MM.1S (cell line): ENCODE measurements at regions not wholly inside any gene's neighbourhood (a gene's known extent, or its start where the extent isn't known, plus 50 kb on each side); places are given as distances from the start of the nearest gene placed in this dataset.
A peak's percentile ranks its signal among the peaks of the same experiment; 100 is the strongest.

ENCODE experiments used
- DNase-seq: peaks from one replicate; pipeline ENCODE4 v3.0.0-alpha.2; 2015
- H2AFZ ChIP-seq: fragments of 300-600 bp; sonication (generic); 2 replicates; pipeline ENCODE4 v1.6.0; 2016; ENCODE audit warnings: antibody characterized with exemption, low read length
- H3F3A ChIP-seq: fragments of 300-600 bp; sonication (generic); 2 replicates; pipeline ENCODE4 v1.6.1; 2016; ENCODE audit warnings: mild to moderate bottlenecking, antibody characterized with exemption, low read length, moderate library complexity, mixed read lengths; ENCODE audit not compliant: insufficient read depth
- H3K27ac ChIP-seq: fragments of 300-600 bp; sonication (generic); 2 replicates; pipeline ENCODE4 v1.5.1; 2016; ENCODE audit warnings: mild to moderate bottlenecking, low read length
- H3K27me3 ChIP-seq: fragments of 300-600 bp; sonication (generic); replicated peaks from 2 replicates; pipeline ENCODE4 v1.6.0; 2016; ENCODE audit warnings: low read length; ENCODE audit not compliant: insufficient read depth
- H3K36me3 ChIP-seq: fragments of 300-600 bp; sonication (generic); replicated peaks from 2 replicates; pipeline ENCODE4 v1.6.1; 2016; ENCODE audit warnings: mild to moderate bottlenecking, low read length, mixed read lengths; ENCODE audit not compliant: insufficient read depth
- H3K4me1 ChIP-seq: fragments of 300-600 bp; sonication (generic); 2 replicates; pipeline ENCODE4 v1.6.1; 2016; ENCODE audit warnings: low read length, mixed read lengths
- H3K4me2 ChIP-seq: fragments of 300-600 bp; sonication (generic); 2 replicates; pipeline ENCODE4 v1.6.0; 2016; ENCODE audit warnings: low read depth, low read length
- H3K4me3 ChIP-seq: fragments of 300-600 bp; sonication (generic); 2 replicates; pipeline ENCODE4 v1.5.1; 2016; ENCODE audit warnings: low read length, mixed read lengths
- H3K79me2 ChIP-seq: fragments of 300-600 bp; sonication (generic); 2 replicates; pipeline ENCODE4 v1.6.1; 2016; ENCODE audit warnings: mixed run types, low read length, mixed read lengths
- H3K9ac ChIP-seq: fragments of 300-600 bp; sonication (generic); 2 replicates; pipeline ENCODE4 v1.6.1; 2016; ENCODE audit warnings: low read length, mixed read lengths
- H3K9me2 ChIP-seq: fragments of 300-600 bp; sonication (generic); replicated peaks from 2 replicates; pipeline ENCODE4 v1.6.1; 2016; ENCODE audit warnings: mild to moderate bottlenecking, low read length, mixed read lengths; ENCODE audit not compliant: insufficient read depth
- H3K9me3 ChIP-seq: fragments of 300-600 bp; sonication (generic); replicated peaks from 2 replicates; pipeline ENCODE4 v1.6.1; 2016; ENCODE audit warnings: mild to moderate bottlenecking, low read length, mixed read lengths; ENCODE audit not compliant: insufficient read depth
- H4K20me1 ChIP-seq: fragments of 300-600 bp; sonication (generic); 2 replicates; pipeline ENCODE4 v1.6.1; 2016; ENCODE audit warnings: mild to moderate bottlenecking, low read length, moderate library complexity, mixed read lengths; ENCODE audit not compliant: insufficient read depth
- CTCF ChIP-seq: fragments of 300-600 bp; sonication (generic); IDR thresholded peaks from 2 replicates; pipeline ENCODE4 v1.5.1; 2016; ENCODE audit warnings: antibody characterized with exemption, low read length, mixed read lengths
- EZH2 ChIP-seq: fragments of 300-600 bp; sonication (generic); optimal IDR thresholded peaks from 2 replicates; pipeline ENCODE3; 2017; ENCODE audit warnings: low read depth, mild to moderate bottlenecking, antibody characterized with exemption, low read length, mixed read lengths
- EZH2phosphoT487 ChIP-seq: fragments of 300-600 bp; sonication (generic); IDR thresholded peaks from 2 replicates; pipeline ENCODE4 v1.6.1; 2018; ENCODE audit warnings: antibody characterized with exemption, low read length

- TF ChIP-seq EZH2phosphoT487: no peak
- TF ChIP-seq EZH2: no peak
- no peak for TF ChIP-seq CTCF
- H2AFZ ChIP-seq: no peak overlapping the region
- no peak overlapping the region for H3K27ac ChIP-seq
Observed at GRCh38 chr1:87215592-87215991, 113.1 kb upstream of the LMO4 start.

DNA sequence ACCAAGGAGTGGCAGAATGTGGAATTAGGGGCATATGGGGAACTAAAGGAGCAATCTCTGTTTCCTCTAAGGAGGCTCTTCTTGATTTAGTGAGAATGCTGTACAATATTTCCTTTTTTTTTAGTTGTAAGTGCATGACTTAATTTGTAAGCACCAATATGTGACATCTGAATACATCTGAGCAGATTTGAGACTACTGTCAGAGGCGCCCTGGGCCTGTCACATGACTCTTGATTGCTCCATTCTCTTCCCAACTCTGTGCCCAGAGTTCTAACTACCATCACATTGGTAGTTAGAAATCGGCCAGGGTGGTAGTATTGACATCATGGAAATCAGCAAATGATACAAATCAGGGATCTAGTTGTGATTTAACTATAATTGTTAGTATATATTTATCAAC is 110.1 kb upstream of the LMO4 start:
- Histone ChIP-seq H2AFZ (no peak overlapping the region), H4K20me1 (no peaks in the 10 kb centered on the region), H3K4me3 (no peak overlapping the region), H3K36me3 (no peaks in the 10 kb centered on the region), H3K9me3 (no peaks in the 10 kb centered on the region), H3K27me3 (no peaks in the 10 kb centered on the region), H3K4me2 (no peak overlapping the region), H3F3A (no peaks in the 10 kb centered on the region), H3K4me1 (peaks cover 16% of the 10 kb centered on the region), H3K79me2 (no peaks in the 10 kb centered on the region), H3K9ac (no peak overlapping the region), H3K27ac (no peak overlapping the region), H3K9me2 (no peaks in the 10 kb centered on the region)
- DNase-seq: no peak
- no peak for TF ChIP-seq CTCF
- no peak for TF ChIP-seq EZH2phosphoT487
- no peak for TF ChIP-seq EZH2

More at GRCh38 chr1:87215592-87215991, 113.1 kb upstream of the LMO4 start:
- Histone ChIP-seq H3K9me3 (no peaks in the 10 kb centered on the region), H3K4me1 (peaks cover 16% of the 10 kb centered on the region), H3K4me3 (no peak overlapping the region), H3K4me2 (no peak overlapping the region), H3K36me3 (no peaks in the 10 kb centered on the region), H3K79me2 (no peaks in the 10 kb centered on the region), H3F3A (no peaks in the 10 kb centered on the region), H4K20me1 (no peaks in the 10 kb centered on the region), H3K27me3 (no peaks in the 10 kb centered on the region), H3K9me2 (no peaks in the 10 kb centered on the region), H3K9ac (no peak overlapping the region)
- no peak for DNase-seq

GRCh38 chr1:87219141-87219540 is 109.5 kb upstream of the LMO4 start:
- Histone ChIP-seq H3K4me3 (no peak overlapping the region), H3K9ac (no peak overlapping the region), H3K9me3 (no peaks in the 10 kb centered on the region), H3K36me3 (no peaks in the 10 kb centered on the region), H3F3A (no peaks in the 10 kb centered on the region), H4K20me1 (no peaks in the 10 kb centered on the region), H3K9me2 (no peaks in the 10 kb centered on the region), H3K79me2 (no peaks in the 10 kb centered on the region), H2AFZ (no peak overlapping the region), H3K27me3 (no peaks in the 10 kb centered on the region), H3K4me2 (peak overlapping the region; percentile 25; the same call in 1 of the 2 replicates), H3K4me1 (peaks cover 16% of the 10 kb centered on the region), H3K27ac (no peak overlapping the region)
- TF ChIP-seq EZH2phosphoT487 (no peak), EZH2 (no peak), CTCF (no peak)
- peak; percentile 77 for DNase-seq
